ENCODE measurements at regions not wholly inside any gene's neighbourhood (a gene's known extent, or its start where the extent isn't known, plus 50 kb on each side); places are given as distances from the start of the nearest gene placed in this dataset.

GRCh38 chr4:35493977-35494376, 750.3 kb downstream of the ARAP2 start:
- H3K9me3 ChIP-seq (ENCODE audit: low read depth, low read length, poor library complexity, severe bottlenecking) = peaks cover 24% of the 10 kb centered on the region
- BruUV-seq (replicated peaks) = no TSS peak
- ChIA-PET CTCF (no interaction called here), POLR2A (ENCODE audit: low non-redundant PET) (no interaction called here)
- no peaks in the 10 kb centered on the region for H3K27me3 ChIP-seq (replicated peaks; ENCODE audit: insufficient read depth, low read depth, low read length, poor library complexity)
- H3K4me1 ChIP-seq (ENCODE audit: insufficient read depth, low read length, poor library complexity, severe bottlenecking) = no peaks in the 10 kb centered on the region
- TF ChIP-seq CTCF (conservative IDR thresholded peaks at IDR 0.05; ENCODE audit: low read depth, low read length) = no peak
- TF ChIP-seq EZH2 (IDR thresholded peaks at IDR 0.05; ENCODE audit: borderline replicate concordance, low read depth, low read length, poor library complexity, severe bottlenecking) = no peak
- intact Hi-C loops (cut with micrococcal nuclease; ENCODE audit: unreplicated experiment) = no loop called here
- H3K27ac ChIP-seq (ENCODE audit: low read depth, low read length, poor library complexity, severe bottlenecking) = no peak overlapping the region
- H3K36me3 ChIP-seq (ENCODE audit: insufficient read depth, low read length, poor library complexity, severe bottlenecking) = no peaks in the 10 kb centered on the region
- H3K4me3 ChIP-seq (ENCODE audit: low read depth, low read length, poor library complexity, severe bottlenecking) = no peak overlapping the region
- DNase-seq (ENCODE audit: low spot score) = no peak

GRCh38 chr4:35494955-35495354, 749.4 kb downstream of the ARAP2 start:
- ChIA-PET POLR2A (ENCODE audit: low non-redundant PET) (no interaction called here), CTCF (no interaction called here)
- H3K9me3 ChIP-seq (ENCODE audit: low read depth, low read length, poor library complexity, severe bottlenecking) = peaks cover 24% of the 10 kb centered on the region
- TF ChIP-seq EZH2 (IDR thresholded peaks at IDR 0.05; ENCODE audit: borderline replicate concordance, low read depth, low read length, poor library complexity, severe bottlenecking) (no peak), CTCF (conservative IDR thresholded peaks at IDR 0.05; ENCODE audit: low read depth, low read length) (no peak)
- H3K36me3 ChIP-seq (ENCODE audit: insufficient read depth, low read length, poor library complexity, severe bottlenecking) = no peaks in the 10 kb centered on the region
- H3K4me3 ChIP-seq (ENCODE audit: low read depth, low read length, poor library complexity, severe bottlenecking) = no peak overlapping the region
- no peaks in the 10 kb centered on the region for H3K4me1 ChIP-seq (ENCODE audit: insufficient read depth, low read length, poor library complexity, severe bottlenecking)
- no peak overlapping the region for H3K27ac ChIP-seq (ENCODE audit: low read depth, low read length, poor library complexity, severe bottlenecking)
- intact Hi-C loops (cut with micrococcal nuclease; ENCODE audit: unreplicated experiment) = no loop called here
- no TSS peak for BruUV-seq (replicated peaks)
- no peaks in the 10 kb centered on the region for H3K27me3 ChIP-seq (replicated peaks; ENCODE audit: insufficient read depth, low read depth, low read length, poor library complexity)
- DNase-seq (ENCODE audit: low spot score) = no peak

GRCh38 chr4:35500812-35501211, 743.5 kb downstream of the ARAP2 start:
- no TSS peak for BruUV-seq (replicated peaks)
- DNase-seq (ENCODE audit: low spot score) = no peak
- no peaks in the 10 kb centered on the region for H3K36me3 ChIP-seq (ENCODE audit: insufficient read depth, low read length, poor library complexity, severe bottlenecking)
- ChIA-PET POLR2A (ENCODE audit: low non-redundant PET) (no interaction called here), CTCF (no interaction called here)
- no peak overlapping the region for H3K4me3 ChIP-seq (ENCODE audit: low read depth, low read length, poor library complexity, severe bottlenecking)
- H3K9me3 ChIP-seq (ENCODE audit: low read depth, low read length, poor library complexity, severe bottlenecking) = no peaks in the 10 kb centered on the region
- no peak for TF ChIP-seq CTCF (conservative IDR thresholded peaks at IDR 0.05; ENCODE audit: low read depth, low read length)
- no peak for TF ChIP-seq EZH2 (IDR thresholded peaks at IDR 0.05; ENCODE audit: borderline replicate concordance, low read depth, low read length, poor library complexity, severe bottlenecking)
- no peak overlapping the region for H3K27ac ChIP-seq (ENCODE audit: low read depth, low read length, poor library complexity, severe bottlenecking)
- no peaks in the 10 kb centered on the region for H3K27me3 ChIP-seq (replicated peaks; ENCODE audit: insufficient read depth, low read depth, low read length, poor library complexity)
- intact Hi-C loops (cut with micrococcal nuclease; ENCODE audit: unreplicated experiment) = no loop called here
- no peaks in the 10 kb centered on the region for H3K4me1 ChIP-seq (ENCODE audit: insufficient read depth, low read length, poor library complexity, severe bottlenecking)
